ENCODE measurements at regions not wholly inside any gene's neighbourhood (a gene's known extent, or its start where the extent isn't known, plus 50 kb on each side); places are given as distances from the start of the nearest gene placed in this dataset.
"Not testable (repeated sequence)": the region's sequence is repeated elsewhere in the genome, so short reads cannot be mapped to it uniquely, and the experiment has no call there.

- H3K27ac Mint-ChIP-seq = no peak overlapping the region
- peaks cover 6% of the 10 kb centered on the region for H3K9me3 Mint-ChIP-seq
- H3K4me3 Mint-ChIP-seq = no peak overlapping the region
- peaks cover 4% of the 10 kb centered on the region for H3K4me1 Mint-ChIP-seq
- H3K36me3 Mint-ChIP-seq (ENCODE audit: low read depth) = no peaks in the 10 kb centered on the region
- TF ChIP-seq CTCF (IDR thresholded peaks at IDR 0.05) = no peak
- peaks cover 16% of the 10 kb centered on the region for H3K27me3 Mint-ChIP-seq (ENCODE audit: low read depth, poor library complexity)
- DNase-seq = no peak
Observed at GRCh38 chrX:3420316-3420715, 73.9 kb upstream of the MXRA5 start.

- Mint-ChIP-seq H3K4me3 (no peak overlapping the region), H3K36me3 (ENCODE audit: low read depth) (no peaks in the 10 kb centered on the region), H3K27ac (no peak overlapping the region), H3K27me3 (ENCODE audit: low read depth, poor library complexity) (peaks cover 9% of the 10 kb centered on the region), H3K9me3 (peaks cover 26% of the 10 kb centered on the region), H3K4me1 (no peaks in the 10 kb centered on the region)
- DNase-seq = no peak
- TF ChIP-seq CTCF (IDR thresholded peaks at IDR 0.05) = no peak
Observed at GRCh38 chrX:3415011-3415410, 68.6 kb upstream of the MXRA5 start.

- H3K36me3 Mint-ChIP-seq (ENCODE audit: low read depth); H3K27ac Mint-ChIP-seq; H3K4me1 Mint-ChIP-seq; H3K4me3 Mint-ChIP-seq; H3K27me3 Mint-ChIP-seq (ENCODE audit: low read depth, poor library complexity); DNase-seq: not testable (repeated sequence)
- H3K9me3 Mint-ChIP-seq = peaks cover 21% of the 10 kb centered on the region
Observed at GRCh38 chrX:3411626-3412025, 65.2 kb upstream of the MXRA5 start.

DNA sequence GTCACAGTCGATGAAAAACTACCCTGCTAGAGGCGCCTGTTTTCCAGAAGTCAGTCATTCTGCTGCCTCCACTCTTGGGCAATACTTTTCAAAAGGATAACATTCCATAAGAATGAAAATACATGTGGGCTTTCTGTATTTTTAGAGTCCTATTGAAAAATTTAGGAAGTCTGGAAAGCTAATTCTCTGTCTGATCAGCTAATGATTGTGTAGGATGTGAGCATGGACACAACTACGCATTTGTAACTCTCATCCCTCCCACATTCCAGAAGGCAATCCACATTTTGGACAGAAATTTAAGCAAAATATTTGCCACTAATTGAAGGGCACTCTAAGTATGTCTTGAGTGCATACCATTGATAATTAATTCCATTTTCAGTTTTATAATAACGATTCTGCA is 63.5 kb upstream of the MXRA5 start:
- H3K4me3 Mint-ChIP-seq; H3K27ac Mint-ChIP-seq; DNase-seq; H3K27me3 Mint-ChIP-seq (ENCODE audit: low read depth, poor library complexity); H3K4me1 Mint-ChIP-seq; H3K36me3 Mint-ChIP-seq (ENCODE audit: low read depth): not testable (repeated sequence)
- peaks cover 21% of the 10 kb centered on the region for H3K9me3 Mint-ChIP-seq

- no peak for DNase-seq
- Mint-ChIP-seq H3K9me3 (peaks cover 15% of the 10 kb centered on the region), H3K27ac (no peak overlapping the region), H3K4me3 (no peak overlapping the region), H3K27me3 (ENCODE audit: low read depth, poor library complexity) (peaks cover 5% of the 10 kb centered on the region), H3K4me1 (no peaks in the 10 kb centered on the region), H3K36me3 (ENCODE audit: low read depth) (no peaks in the 10 kb centered on the region)
- TF ChIP-seq CTCF (IDR thresholded peaks at IDR 0.05) = no peak
Observed at GRCh38 chrX:3407781-3408180, 61.3 kb upstream of the MXRA5 start.

- H3K4me3 Mint-ChIP-seq = no peak overlapping the region
- no peak for DNase-seq
- peaks cover 14% of the 10 kb centered on the region for H3K9me3 Mint-ChIP-seq
- no peak overlapping the region for H3K27ac Mint-ChIP-seq
- peaks cover 5% of the 10 kb centered on the region for H3K27me3 Mint-ChIP-seq (ENCODE audit: low read depth, poor library complexity)
- no peaks in the 10 kb centered on the region for H3K36me3 Mint-ChIP-seq (ENCODE audit: low read depth)
- H3K4me1 Mint-ChIP-seq = no peaks in the 10 kb centered on the region
- no peak for TF ChIP-seq CTCF (IDR thresholded peaks at IDR 0.05)
Observed at GRCh38 chrX:3407121-3407520, 60.7 kb upstream of the MXRA5 start.

DNA sequence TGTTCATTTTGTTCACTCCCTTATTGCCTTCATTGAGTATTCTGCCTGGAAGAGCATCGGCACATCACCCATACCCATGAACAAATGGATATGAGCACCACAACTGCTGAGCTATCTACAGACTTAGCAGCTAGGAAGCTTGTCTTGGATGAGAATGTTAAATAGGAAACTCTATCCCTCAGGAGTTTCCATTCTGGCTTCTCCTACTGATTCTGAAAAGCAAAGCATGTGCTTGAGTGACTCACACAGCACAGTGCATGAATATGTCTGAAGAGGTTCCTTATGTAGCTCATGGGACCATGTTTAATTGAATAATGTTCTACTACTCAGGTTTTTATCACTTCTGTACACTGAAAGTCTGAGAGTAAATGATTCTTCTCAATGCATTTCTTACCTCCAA is 57.3 kb upstream of the MXRA5 start:
- no peaks in the 10 kb centered on the region for H3K36me3 Mint-ChIP-seq (ENCODE audit: low read depth)
- H3K4me1 Mint-ChIP-seq = no peaks in the 10 kb centered on the region
- H3K27ac Mint-ChIP-seq = no peak overlapping the region
- H3K4me3 Mint-ChIP-seq = no peak overlapping the region
- peaks cover 13% of the 10 kb centered on the region for H3K27me3 Mint-ChIP-seq (ENCODE audit: low read depth, poor library complexity)
- no peak for TF ChIP-seq CTCF (IDR thresholded peaks at IDR 0.05)
- no peak for DNase-seq
- peaks cover 9% of the 10 kb centered on the region for H3K9me3 Mint-ChIP-seq

All from nephron progenitor cell (in vitro differentiated cells).